ENCODE measurements at regions not wholly inside any gene's neighbourhood (a gene's known extent, or its start where the extent isn't known, plus 50 kb on each side); places are given as distances from the start of the nearest gene placed in this dataset.
A peak's percentile ranks its signal among the peaks of the same experiment; 100 is the strongest.

GRCh38 chr16:82319038-82319437 lies 149.0 kb upstream of the MPHOSPH6 start:
- no peak for TF ChIP-seq EZH2 (IDR thresholded peaks at IDR 0.05; ENCODE audit: low read length, missing control alignments)
- TF ChIP-seq, protein P1, sequence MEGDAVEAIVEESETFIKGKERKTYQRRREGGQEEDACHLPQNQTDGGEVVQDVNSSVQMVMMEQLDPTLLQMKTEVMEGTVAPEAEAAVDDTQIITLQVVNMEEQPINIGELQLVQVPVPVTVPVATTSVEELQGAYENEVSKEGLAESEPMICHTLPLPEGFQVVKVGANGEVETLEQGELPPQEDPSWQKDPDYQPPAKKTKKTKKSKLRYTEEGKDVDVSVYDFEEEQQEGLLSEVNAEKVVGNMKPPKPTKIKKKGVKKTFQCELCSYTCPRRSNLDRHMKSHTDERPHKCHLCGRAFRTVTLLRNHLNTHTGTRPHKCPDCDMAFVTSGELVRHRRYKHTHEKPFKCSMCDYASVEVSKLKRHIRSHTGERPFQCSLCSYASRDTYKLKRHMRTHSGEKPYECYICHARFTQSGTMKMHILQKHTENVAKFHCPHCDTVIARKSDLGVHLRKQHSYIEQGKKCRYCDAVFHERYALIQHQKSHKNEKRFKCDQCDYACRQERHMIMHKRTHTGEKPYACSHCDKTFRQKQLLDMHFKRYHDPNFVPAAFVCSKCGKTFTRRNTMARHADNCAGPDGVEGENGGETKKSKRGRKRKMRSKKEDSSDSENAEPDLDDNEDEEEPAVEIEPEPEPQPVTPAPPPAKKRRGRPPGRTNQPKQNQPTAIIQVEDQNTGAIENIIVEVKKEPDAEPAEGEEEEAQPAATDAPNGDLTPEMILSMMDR (conservative IDR thresholded peaks at IDR 0.05 in 1 of 2, IDR thresholded peaks at IDR 0.05 in 1 of 2; ENCODE audit: low read depth in 1 of 2, low read length in 2 of 2): no peak
- no peaks in the 10 kb centered on the region for H3K4me1 ChIP-seq (ENCODE audit: control insufficient read depth, extremely low read depth, insufficient read depth, low read length)
- H4K20me1 ChIP-seq (ENCODE audit: control insufficient read depth, extremely low read depth, insufficient read depth, low read length): no peaks in the 10 kb centered on the region
- no peaks in the 10 kb centered on the region for H3K27me3 ChIP-seq (ENCODE audit: control insufficient read depth, insufficient read depth, low read length)
- H3K9ac ChIP-seq (ENCODE audit: insufficient read depth, low read length): no peak overlapping the region
- H3K36me3 ChIP-seq (ENCODE audit: control insufficient read depth, insufficient read depth, low read length): no peaks in the 10 kb centered on the region
- no peak for DNase-seq (ENCODE audit: low read depth in 2 of 2)
- no peak overlapping the region for H3K4me2 ChIP-seq (ENCODE audit: extremely low read depth, insufficient read depth, low read length)
- H3K4me3 ChIP-seq (replicated peaks in 1 of 4; ENCODE audit: control extremely low read depth in 1 of 4, insufficient read depth in 1 of 4, low read depth in 3 of 4, low read length in 4 of 4): no peak overlapping the region
- H2AFZ ChIP-seq (ENCODE audit: low read length): no peak overlapping the region
- H3K9me3 ChIP-seq (ENCODE audit: control insufficient read depth, insufficient read depth, low read depth, low read length): no peaks in the 10 kb centered on the region
- H3K27ac ChIP-seq (ENCODE audit: insufficient read depth, low read length): no peak overlapping the region
- H3K79me2 ChIP-seq (ENCODE audit: control insufficient read depth, insufficient read depth, low read length): no peaks in the 10 kb centered on the region

DNA sequence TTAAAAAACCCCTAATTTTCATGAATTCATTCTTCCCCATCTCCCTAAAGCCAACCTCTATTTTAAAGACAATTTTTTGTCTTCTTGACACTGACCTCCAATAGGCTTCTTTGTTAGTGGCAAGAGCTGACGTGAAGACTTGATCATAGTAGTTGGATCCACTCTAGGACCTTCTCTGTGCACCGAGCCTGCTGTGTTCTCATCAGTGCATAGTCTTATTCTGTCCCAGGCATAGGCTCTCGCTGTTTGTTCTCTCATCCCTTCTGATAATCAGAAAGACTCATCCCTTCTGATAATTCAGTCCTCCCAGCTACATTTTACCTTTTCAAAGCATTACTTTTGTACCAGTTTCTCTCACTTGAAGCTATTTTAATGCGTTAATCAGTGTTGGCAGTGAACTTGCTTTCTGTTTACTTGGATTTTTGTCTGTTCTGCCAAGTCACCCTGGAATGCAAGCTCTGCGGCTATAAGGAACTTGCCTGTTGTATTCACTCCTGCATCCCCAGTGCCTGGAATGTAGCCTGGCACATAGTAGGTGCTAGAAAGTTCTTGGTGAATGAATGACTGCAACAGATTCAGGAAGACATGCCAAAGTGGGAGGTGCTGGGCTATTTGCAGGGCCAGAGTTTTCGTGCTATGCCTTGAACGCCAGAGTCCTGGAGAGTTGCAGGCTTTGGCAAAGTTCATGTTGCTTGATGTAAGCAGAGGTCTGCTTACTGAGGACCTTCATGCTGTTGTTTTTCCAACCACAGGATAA lies 147.6 kb upstream of the MPHOSPH6 start:
- Histone ChIP-seq H2AFZ (ENCODE audit: low read length) (no peak overlapping the region), H3K4me3 (replicated peaks in 1 of 4; ENCODE audit: control extremely low read depth in 1 of 4, insufficient read depth in 1 of 4, low read depth in 3 of 4, low read length in 4 of 4) (no peak overlapping the region), H4K20me1 (ENCODE audit: control insufficient read depth, extremely low read depth, insufficient read depth, low read length) (no peaks in the 10 kb centered on the region), H3K9me3 (ENCODE audit: control insufficient read depth, insufficient read depth, low read depth, low read length) (no peaks in the 10 kb centered on the region), H3K27me3 (ENCODE audit: control insufficient read depth, insufficient read depth, low read length) (no peaks in the 10 kb centered on the region), H3K4me1 (ENCODE audit: control insufficient read depth, extremely low read depth, insufficient read depth, low read length) (no peaks in the 10 kb centered on the region), H3K79me2 (ENCODE audit: control insufficient read depth, insufficient read depth, low read length) (no peaks in the 10 kb centered on the region), H3K9ac (ENCODE audit: insufficient read depth, low read length) (no peak overlapping the region), H3K4me2 (ENCODE audit: extremely low read depth, insufficient read depth, low read length) (no peak overlapping the region), H3K27ac (ENCODE audit: insufficient read depth, low read length) (no peak overlapping the region), H3K36me3 (ENCODE audit: control insufficient read depth, insufficient read depth, low read length) (no peaks in the 10 kb centered on the region)
- DNase-seq (ENCODE audit: low read depth in 2 of 2): peak in 1 of 2 donors; percentile 16
- no peak for TF ChIP-seq EZH2 (IDR thresholded peaks at IDR 0.05; ENCODE audit: low read length, missing control alignments)

DNA sequence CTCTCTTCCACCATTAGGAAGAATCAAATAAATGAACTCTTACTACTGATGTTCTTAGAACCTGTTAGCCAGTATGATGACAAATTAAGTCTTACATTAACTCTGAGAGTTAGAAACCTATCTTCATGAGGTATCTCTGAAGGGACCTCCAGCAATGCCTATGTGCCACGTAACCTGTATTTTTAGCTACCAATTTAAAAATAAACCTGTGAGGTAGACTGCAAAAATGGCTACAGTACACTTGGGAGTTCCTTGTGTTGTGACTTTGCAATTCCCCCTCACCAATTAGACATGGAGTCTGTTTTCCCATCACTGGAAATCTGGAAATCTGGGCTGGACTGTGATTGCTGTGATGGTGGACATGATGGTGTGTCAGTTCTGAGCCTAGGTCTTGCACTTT lies 143.7 kb upstream of the MPHOSPH6 start:
- TF ChIP-seq EZH2 (IDR thresholded peaks at IDR 0.05; ENCODE audit: low read length, missing control alignments): no peak
- TF ChIP-seq, protein P1 (conservative IDR thresholded peaks at IDR 0.05 in 1 of 2, IDR thresholded peaks at IDR 0.05 in 1 of 2; ENCODE audit: low read depth in 1 of 2, low read length in 2 of 2): no peak

More for the DNA sequence above, 143.7 kb upstream of the MPHOSPH6 start:
- Histone ChIP-seq H3K4me3 (replicated peaks in 1 of 4; ENCODE audit: control extremely low read depth in 1 of 4, insufficient read depth in 1 of 4, low read depth in 3 of 4, low read length in 4 of 4) (no peak overlapping the region), H3K4me1 (ENCODE audit: control insufficient read depth, extremely low read depth, insufficient read depth, low read length) (no peaks in the 10 kb centered on the region), H3K9ac (ENCODE audit: insufficient read depth, low read length) (no peak overlapping the region), H3K27me3 (ENCODE audit: control insufficient read depth, insufficient read depth, low read length) (no peaks in the 10 kb centered on the region), H4K20me1 (ENCODE audit: control insufficient read depth, extremely low read depth, insufficient read depth, low read length) (no peaks in the 10 kb centered on the region), H3K27ac (ENCODE audit: insufficient read depth, low read length) (no peak overlapping the region), H3K36me3 (ENCODE audit: control insufficient read depth, insufficient read depth, low read length) (no peaks in the 10 kb centered on the region), H3K4me2 (ENCODE audit: extremely low read depth, insufficient read depth, low read length) (no peak overlapping the region), H3K79me2 (ENCODE audit: control insufficient read depth, insufficient read depth, low read length) (no peaks in the 10 kb centered on the region), H3K9me3 (ENCODE audit: control insufficient read depth, insufficient read depth, low read depth, low read length) (no peaks in the 10 kb centered on the region), H2AFZ (ENCODE audit: low read length) (no peak overlapping the region)
- DNase-seq (ENCODE audit: low read depth in 2 of 2): no peak

Measured in fibroblast of lung (primary cell).